Parathyroid adenoma (tissue), 2 donors: ENCODE measurements at regions not wholly inside any gene's neighbourhood (a gene's known extent, or its start where the extent isn't known, plus 50 kb on each side); places are given as distances from the start of the nearest gene placed in this dataset.

Experiments used
- H2AFZ ChIP-seq: fragments of 300-600 bp; sonication (generic); one replicate; pipeline ENCODE4 v1.7.0; 2017; ENCODE audit warnings: antibody characterized with exemption, mild to moderate bottlenecking
- H3K27ac ChIP-seq: fragments of 300-600 bp; sonication (generic); one replicate; pipeline ENCODE4 v1.7.0; 2017
- H3K27me3 ChIP-seq: fragments of 300-600 bp; sonication (generic); one replicate; pipeline ENCODE4 v1.7.0; 2017; ENCODE audit warnings: low read length; ENCODE audit not compliant: control insufficient read depth, insufficient read depth
- H3K36me3 ChIP-seq: fragments of 300-600 bp; sonication (generic); one replicate; pipeline ENCODE4 v1.7.0; 2017; ENCODE audit warnings: low read length; ENCODE audit not compliant: control insufficient read depth, insufficient read depth
- H3K4me1 ChIP-seq: fragments of 300-600 bp; sonication (generic); one replicate; pipeline ENCODE4 v1.7.0; 2017; ENCODE audit warnings: control low read depth
- H3K4me2 ChIP-seq: fragments of 300-600 bp; sonication (generic); one replicate; pipeline ENCODE4 v1.7.0; 2017; ENCODE audit warnings: low read length
- H3K4me3 ChIP-seq: fragments of 300-600 bp; sonication (generic); one replicate; pipeline ENCODE4 v1.7.0; 2017; ENCODE audit warnings: low read depth, low read length
- H3K79me2 ChIP-seq: fragments of 300-600 bp; sonication (generic); one replicate; pipeline ENCODE4 v1.7.0; 2017; ENCODE audit warnings: control low read depth
- H3K9ac ChIP-seq: fragments of 300-600 bp; sonication (generic); one replicate; pipeline ENCODE4 v1.7.0; 2017; ENCODE audit warnings: mild to moderate bottlenecking
- H3K9me3 ChIP-seq: fragments of 300-600 bp; sonication (generic); one replicate; pipeline ENCODE4 v1.7.0; 2017; ENCODE audit warnings: low read length; ENCODE audit not compliant: control insufficient read depth
- CTCF ChIP-seq: fragments of 300-600 bp; sonication (generic); IDR thresholded peaks from one replicate; pipeline ENCODE4 v1.7.0; 2017; ENCODE audit warnings: antibody characterized with exemption, mild to moderate bottlenecking
- donor health status: primary hyperparathyroidism.

- no peak overlapping the region for H3K4me3 ChIP-seq
- H2AFZ ChIP-seq = no peak overlapping the region
- TF ChIP-seq CTCF = no peak
- H3K4me2 ChIP-seq = no peak overlapping the region
- H3K9me3 ChIP-seq = no peaks in the 10 kb centered on the region
- no peaks in the 10 kb centered on the region for H3K27me3 ChIP-seq
- H3K4me1 ChIP-seq = no peaks in the 10 kb centered on the region
- H3K27ac ChIP-seq = no peak overlapping the region
- H3K36me3 ChIP-seq = no peaks in the 10 kb centered on the region
- no peak overlapping the region for H3K9ac ChIP-seq
- no peaks in the 10 kb centered on the region for H3K79me2 ChIP-seq
These were observed 453.5 kb upstream of the CDH9 start for GRCh38 chr5:27491746-27492439.

- Histone ChIP-seq H3K9ac (no peak overlapping the region), H3K9me3 (no peaks in the 10 kb centered on the region), H3K27me3 (no peaks in the 10 kb centered on the region), H3K4me2 (no peak overlapping the region), H3K79me2 (no peaks in the 10 kb centered on the region), H3K4me1 (no peaks in the 10 kb centered on the region), H2AFZ (no peak overlapping the region), H3K4me3 (no peak overlapping the region), H3K36me3 (no peaks in the 10 kb centered on the region), H3K27ac (no peak overlapping the region)
- no peak for TF ChIP-seq CTCF
These were observed 452.7 kb upstream of the CDH9 start for GRCh38 chr5:27491047-27491446.

- H3K27me3 ChIP-seq = no peaks in the 10 kb centered on the region
- H3K4me3 ChIP-seq = no peak overlapping the region
- no peak overlapping the region for H2AFZ ChIP-seq
- H3K9me3 ChIP-seq = no peaks in the 10 kb centered on the region
- no peaks in the 10 kb centered on the region for H3K79me2 ChIP-seq
- no peak for TF ChIP-seq CTCF
- H3K4me2 ChIP-seq = no peak overlapping the region
- H3K4me1 ChIP-seq = no peaks in the 10 kb centered on the region
- no peak overlapping the region for H3K9ac ChIP-seq
- H3K27ac ChIP-seq = no peak overlapping the region
- H3K36me3 ChIP-seq = no peaks in the 10 kb centered on the region
These were observed 451.3 kb upstream of the CDH9 start for GRCh38 chr5:27489701-27490100.

- H3K4me3 ChIP-seq = no peak overlapping the region
- no peaks in the 10 kb centered on the region for H3K4me1 ChIP-seq
- no peak overlapping the region for H3K4me2 ChIP-seq
- no peak overlapping the region for H3K9ac ChIP-seq
- no peak overlapping the region for H3K27ac ChIP-seq
- H2AFZ ChIP-seq = no peak overlapping the region
- H3K9me3 ChIP-seq = no peaks in the 10 kb centered on the region
- H3K27me3 ChIP-seq = no peaks in the 10 kb centered on the region
- no peaks in the 10 kb centered on the region for H3K79me2 ChIP-seq
- no peaks in the 10 kb centered on the region for H3K36me3 ChIP-seq
- no peak for TF ChIP-seq CTCF
These were observed 444.3 kb upstream of the CDH9 start for GRCh38 chr5:27482663-27483062.

- H3K4me3 ChIP-seq = no peak overlapping the region
- no peak overlapping the region for H3K4me2 ChIP-seq
- no peaks in the 10 kb centered on the region for H3K4me1 ChIP-seq
- no peak overlapping the region for H3K27ac ChIP-seq
- H2AFZ ChIP-seq = no peak overlapping the region
- no peaks in the 10 kb centered on the region for H3K36me3 ChIP-seq
- no peaks in the 10 kb centered on the region for H3K79me2 ChIP-seq
- H3K9me3 ChIP-seq = no peaks in the 10 kb centered on the region
- no peak overlapping the region for H3K9ac ChIP-seq
- no peak for TF ChIP-seq CTCF
- no peaks in the 10 kb centered on the region for H3K27me3 ChIP-seq
These were observed 441.5 kb upstream of the CDH9 start for GRCh38 chr5:27479859-27480258.
